Activated B cell treated with CpG ODN at 0.5 μM for 24 hours (primary cell): ENCODE measurements at regions not wholly inside any gene's neighbourhood (a gene's known extent, or its start where the extent isn't known, plus 50 kb on each side); places are given as distances from the start of the nearest gene placed in this dataset.

Experiments used
- ATAC-seq: fragments of 200-7000 bp; cut with Tn5 transposase; one replicate; pipeline ENCODE4 v1.10.0; 2021; ENCODE audit warnings: low read depth, mild to moderate bottlenecking, moderate library complexity
- CTCF ChIA-PET: fragments of 350-600 bp; sonication (Branson Sonifier 250); formaldehyde crosslinking; loops from one replicate; lab custom pipeline; 2021; ENCODE audit warnings: antibody characterized with exemption; lab: Charles Lee
- POLR2A ChIA-PET: fragments of 350-600 bp; sonication (Branson Sonifier 250); formaldehyde crosslinking; loops from one replicate; lab custom pipeline; 2021; ENCODE audit warnings: antibody characterized with exemption; lab: Charles Lee
- DNase-seq: peaks from one replicate; pipeline ENCODE4 v3.0.0; 2022
- H3K27ac Mint-ChIP-seq: one replicate; pipeline ENCODE4 v1.8.0; 2020; ENCODE audit warnings: mixed read lengths
- H3K27me3 Mint-ChIP-seq: one replicate; pipeline ENCODE4 v1.8.0; 2021; ENCODE audit warnings: mixed read lengths
- H3K36me3 Mint-ChIP-seq: one replicate; pipeline ENCODE4 v1.8.0; 2021; ENCODE audit warnings: low read depth, mixed read lengths
- H3K4me1 Mint-ChIP-seq: one replicate; pipeline ENCODE4 v1.8.0; 2021; ENCODE audit warnings: mixed read lengths
- H3K4me3 Mint-ChIP-seq: one replicate; pipeline ENCODE4 v1.8.0; 2020; ENCODE audit warnings: mild to moderate bottlenecking, mixed read lengths
- H3K9me3 Mint-ChIP-seq: one replicate; pipeline ENCODE4 v1.8.0; 2020; ENCODE audit warnings: mixed read lengths
- intact Hi-C: fragments of 100-400 bp; cut with micrococcal nuclease; formaldehyde crosslinking; loops from one replicate; pipeline ENCODE4 v1.15.1; 2024
- TF ChIP-seq, protein P1 (sequence below): fragments of 200-600 bp; IDR thresholded peaks from one replicate; pipeline ENCODE4 v1.8.0; 2022; ENCODE audit warnings: antibody characterized with exemption, mild to moderate bottlenecking

DNA sequence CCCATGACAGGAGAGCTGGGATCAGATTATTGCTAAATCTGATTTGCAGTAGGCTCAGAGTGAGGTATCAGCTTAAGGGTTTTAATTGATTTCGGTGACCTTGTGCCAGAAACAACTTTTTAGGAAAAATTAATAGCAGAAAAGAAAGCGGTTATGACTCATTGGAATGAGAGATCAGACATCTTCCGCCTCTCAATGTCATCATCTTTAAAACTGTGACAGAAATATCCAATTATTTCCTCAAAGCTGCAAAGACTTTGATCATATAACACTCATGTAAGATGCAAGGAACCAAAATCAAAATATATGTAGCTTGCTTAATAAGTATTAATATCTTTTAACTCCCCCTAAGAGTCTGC is 190.1 kb upstream of the FOXF1 start:
- Mint-ChIP-seq H3K4me3 (no peak overlapping the region), H3K4me1 (no peaks in the 10 kb centered on the region), H3K27ac (no peak overlapping the region), H3K36me3 (no peaks in the 10 kb centered on the region), H3K9me3 (no peaks in the 10 kb centered on the region), H3K27me3 (peaks cover 4% of the 10 kb centered on the region)
- POLR2A ChIA-PET = no interaction called here
- ATAC-seq (no peak), DNase-seq (no peak)
- CTCF ChIA-PET = no interaction called here
- intact Hi-C loops = no loop called here
- TF ChIP-seq, protein P1, sequence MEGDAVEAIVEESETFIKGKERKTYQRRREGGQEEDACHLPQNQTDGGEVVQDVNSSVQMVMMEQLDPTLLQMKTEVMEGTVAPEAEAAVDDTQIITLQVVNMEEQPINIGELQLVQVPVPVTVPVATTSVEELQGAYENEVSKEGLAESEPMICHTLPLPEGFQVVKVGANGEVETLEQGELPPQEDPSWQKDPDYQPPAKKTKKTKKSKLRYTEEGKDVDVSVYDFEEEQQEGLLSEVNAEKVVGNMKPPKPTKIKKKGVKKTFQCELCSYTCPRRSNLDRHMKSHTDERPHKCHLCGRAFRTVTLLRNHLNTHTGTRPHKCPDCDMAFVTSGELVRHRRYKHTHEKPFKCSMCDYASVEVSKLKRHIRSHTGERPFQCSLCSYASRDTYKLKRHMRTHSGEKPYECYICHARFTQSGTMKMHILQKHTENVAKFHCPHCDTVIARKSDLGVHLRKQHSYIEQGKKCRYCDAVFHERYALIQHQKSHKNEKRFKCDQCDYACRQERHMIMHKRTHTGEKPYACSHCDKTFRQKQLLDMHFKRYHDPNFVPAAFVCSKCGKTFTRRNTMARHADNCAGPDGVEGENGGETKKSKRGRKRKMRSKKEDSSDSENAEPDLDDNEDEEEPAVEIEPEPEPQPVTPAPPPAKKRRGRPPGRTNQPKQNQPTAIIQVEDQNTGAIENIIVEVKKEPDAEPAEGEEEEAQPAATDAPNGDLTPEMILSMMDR = no peak

DNA sequence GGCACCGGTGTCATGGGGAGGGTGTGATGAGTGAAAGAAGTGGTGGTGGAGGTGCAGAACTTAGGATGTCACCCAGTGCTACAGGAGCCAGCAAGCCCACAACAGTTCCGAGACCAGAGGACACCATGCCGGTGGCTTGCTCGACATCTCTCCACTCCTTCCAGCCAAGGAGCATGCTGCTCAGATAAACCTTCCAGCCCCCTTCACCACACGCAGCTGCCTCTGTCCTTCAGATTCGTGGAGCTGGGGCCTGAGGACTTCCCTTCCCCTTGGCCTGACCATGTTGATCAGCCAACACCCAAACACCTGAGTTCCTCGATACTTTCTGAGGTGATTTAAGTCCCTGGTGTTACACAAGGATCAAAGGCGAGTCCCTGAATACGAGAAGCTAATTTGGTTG is 188.8 kb upstream of the FOXF1 start:
- Mint-ChIP-seq H3K4me1 (no peaks in the 10 kb centered on the region), H3K4me3 (no peak overlapping the region), H3K9me3 (peaks cover 5% of the 10 kb centered on the region), H3K27ac (no peak overlapping the region), H3K27me3 (peaks cover 5% of the 10 kb centered on the region), H3K36me3 (no peaks in the 10 kb centered on the region)
- POLR2A ChIA-PET = no interaction called here
- DNase-seq (no peak), ATAC-seq (no peak)
- CTCF ChIA-PET = no interaction called here
- intact Hi-C loops = no loop called here
- TF ChIP-seq, protein P1 = no peak

DNA sequence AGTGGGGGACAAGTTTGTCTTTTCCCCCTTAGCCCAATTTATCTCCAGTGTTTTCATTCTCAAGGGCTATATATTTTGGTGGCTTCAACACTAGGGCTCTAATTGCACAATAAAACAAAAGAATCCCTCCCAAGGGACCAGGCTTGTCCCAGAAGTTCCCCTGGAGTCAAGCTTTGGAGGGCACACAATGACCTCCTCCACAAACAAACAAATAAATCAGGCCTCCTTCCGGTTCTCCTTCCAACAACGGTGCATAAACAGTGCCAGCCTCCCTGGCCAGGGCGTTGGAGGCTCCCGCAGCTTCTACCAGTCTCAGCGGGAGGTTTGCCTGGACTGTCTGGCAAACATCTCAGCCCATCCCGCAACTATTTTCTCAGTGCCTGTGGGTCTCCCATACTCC is 188.0 kb upstream of the FOXF1 start:
- CTCF ChIA-PET = no interaction called here
- ATAC-seq = no peak
- H3K9me3 Mint-ChIP-seq = peaks cover 5% of the 10 kb centered on the region
- POLR2A ChIA-PET = no interaction called here
- no peak overlapping the region for H3K4me3 Mint-ChIP-seq
- no peak for DNase-seq
- TF ChIP-seq, protein P1 = no peak
- H3K27me3 Mint-ChIP-seq = peaks cover 7% of the 10 kb centered on the region
- H3K36me3 Mint-ChIP-seq = no peaks in the 10 kb centered on the region
- intact Hi-C loops = no loop called here
- no peaks in the 10 kb centered on the region for H3K4me1 Mint-ChIP-seq
- no peak overlapping the region for H3K27ac Mint-ChIP-seq

DNA sequence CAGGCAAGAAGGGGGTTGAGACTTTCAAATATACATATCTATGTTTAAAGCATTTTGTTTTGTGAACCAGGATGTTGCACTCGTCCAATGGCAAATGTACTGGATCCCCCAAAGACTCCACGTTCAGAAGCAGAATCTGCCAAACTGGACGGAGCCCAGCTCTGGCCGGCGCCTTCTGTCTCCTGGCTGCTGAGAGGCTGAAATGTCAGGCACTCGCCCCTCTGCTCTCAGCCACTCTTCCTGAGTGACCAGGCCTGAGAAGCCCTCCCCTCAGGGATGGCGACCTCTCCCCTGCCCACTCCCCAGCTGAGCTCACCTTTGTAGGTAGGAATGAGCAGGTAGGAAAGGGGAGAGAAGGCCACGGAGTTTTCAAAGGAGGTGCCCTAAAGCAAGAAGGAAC is 187.5 kb upstream of the FOXF1 start:
- TF ChIP-seq, protein P1 = no peak
- H3K9me3 Mint-ChIP-seq = peaks cover 5% of the 10 kb centered on the region
- ChIA-PET CTCF (no interaction called here), POLR2A (no interaction called here)
- ATAC-seq = no peak
- no peaks in the 10 kb centered on the region for H3K36me3 Mint-ChIP-seq
- no peak for DNase-seq
- no peak overlapping the region for H3K27ac Mint-ChIP-seq
- peaks cover 10% of the 10 kb centered on the region for H3K27me3 Mint-ChIP-seq
- no peak overlapping the region for H3K4me3 Mint-ChIP-seq
- intact Hi-C loops = no loop called here
- H3K4me1 Mint-ChIP-seq = no peaks in the 10 kb centered on the region

- DNase-seq (no peak), ATAC-seq (no peak)
- H3K27ac Mint-ChIP-seq = no peak overlapping the region
- TF ChIP-seq, protein P1 = no peak
- intact Hi-C loops = no loop called here
- no peaks in the 10 kb centered on the region for H3K4me1 Mint-ChIP-seq
- H3K27me3 Mint-ChIP-seq = peaks cover 15% of the 10 kb centered on the region
- no peaks in the 10 kb centered on the region for H3K36me3 Mint-ChIP-seq
- no peak overlapping the region for H3K4me3 Mint-ChIP-seq
- peaks cover 5% of the 10 kb centered on the region for H3K9me3 Mint-ChIP-seq
- ChIA-PET CTCF (no interaction called here), POLR2A (no interaction called here)
These were observed 186.0 kb upstream of the FOXF1 start for GRCh38 chr16:86324320-86324719.
